DND-41 (cell line): ENCODE measurements at regions not wholly inside any gene's neighbourhood (a gene's known extent, or its start where the extent isn't known, plus 50 kb on each side); places are given as distances from the start of the nearest gene placed in this dataset.

ENCODE experiments used
- ATAC-seq: fragments of 200-7000 bp; cut with Tn5 transposase; 3 replicates; pipeline ENCODE4 v1.9.1; 2021; ENCODE audit warnings: low read depth; ENCODE audit not compliant: insufficient read depth
- DNase-seq: peaks from one replicate; pipeline ENCODE4 v3.0.0-alpha.2; 2020
- H2AFZ ChIP-seq: 2 replicates; pipeline ENCODE4 v1.6.0; 2012; ENCODE audit warnings: low read depth, low read length
- H3K27ac ChIP-seq: 2 replicates; pipeline ENCODE4 v1.5.1; 2012; ENCODE audit warnings: low read length, inconsistent platforms
- H3K27me3 ChIP-seq: fragments of 200-600 bp; sonication (generic); 2 replicates; pipeline ENCODE4 v1.6.0; 2012; ENCODE audit warnings: low read length, mild to moderate bottlenecking, inconsistent platforms; ENCODE audit not compliant: insufficient read depth, poor library complexity
- H3K36me3 ChIP-seq: 2 replicates; pipeline ENCODE4 v1.5.1; 2012; ENCODE audit warnings: low read length, inconsistent platforms; ENCODE audit not compliant: insufficient read depth
- H3K4me1 ChIP-seq: 2 replicates; pipeline ENCODE4 v1.5.1; 2012; ENCODE audit warnings: mild to moderate bottlenecking, low read length; ENCODE audit not compliant: insufficient read depth
- H3K4me2 ChIP-seq: 2 replicates; pipeline ENCODE4 v1.6.0; 2012; ENCODE audit warnings: mild to moderate bottlenecking, moderate library complexity, low read length, inconsistent platforms; ENCODE audit not compliant: insufficient read depth
- H3K4me3 ChIP-seq, 2 experiments: fragments of 200-600 bp in 1 of 2; shearing (Covaris generic) in 1 of 2; 2 replicates each; pipeline ENCODE4 v1.5.1; 2012 to 2016; ENCODE audit warnings: inconsistent platforms in 2 of 2, low read length in 2 of 2, mild to moderate bottlenecking in 2 of 2, low read depth in 1 of 2, moderate library complexity in 1 of 2
- H3K79me2 ChIP-seq: 2 replicates; pipeline ENCODE4 v1.6.0; 2012; ENCODE audit warnings: low read length, inconsistent platforms; ENCODE audit not compliant: insufficient read depth
- H3K9ac ChIP-seq: 2 replicates; pipeline ENCODE4 v1.6.0; 2012; ENCODE audit warnings: low read depth, mild to moderate bottlenecking, inconsistent platforms, low read length, moderate library complexity
- H3K9me3 ChIP-seq: 2 replicates; pipeline ENCODE4 v1.5.1; 2012; ENCODE audit warnings: low read length, moderate library complexity, mild to moderate bottlenecking, inconsistent platforms; ENCODE audit not compliant: insufficient read depth, severe bottlenecking
- H4K20me1 ChIP-seq: 2 replicates; pipeline ENCODE4 v1.6.0; 2012; ENCODE audit warnings: low read length; ENCODE audit not compliant: insufficient read depth
- EZH2 ChIP-seq: IDR thresholded peaks from 3 replicates; pipeline ENCODE4 v1.6.1; 2012; ENCODE audit warnings: borderline replicate concordance, low read depth, mild to moderate bottlenecking, moderate library complexity, low read length, inconsistent platforms; ENCODE audit not compliant: severe bottlenecking
- TF ChIP-seq, protein P1 (sequence below): IDR thresholded peaks from 2 replicates; pipeline ENCODE4 v1.5.1; 2012; ENCODE audit warnings: borderline replicate concordance, low read length, moderate library complexity, mild to moderate bottlenecking; ENCODE audit not compliant: poor library complexity, severe bottlenecking; ENCODE audit errors: extremely low read depth

- Histone ChIP-seq H3K9me3 (no peaks in the 10 kb centered on the region), H2AFZ (no peak overlapping the region), H3K79me2 (no peaks in the 10 kb centered on the region), H3K27me3 (no peaks in the 10 kb centered on the region), H4K20me1 (no peaks in the 10 kb centered on the region), H3K4me2 (no peak overlapping the region), H3K4me1 (no peaks in the 10 kb centered on the region), H3K4me3 (no peak overlapping the region), H3K9ac (no peak overlapping the region), H3K36me3 (no peaks in the 10 kb centered on the region), H3K27ac (no peak overlapping the region)
- ATAC-seq (no peak), DNase-seq (no peak)
- TF ChIP-seq EZH2 = no peak
- TF ChIP-seq, protein P1, sequence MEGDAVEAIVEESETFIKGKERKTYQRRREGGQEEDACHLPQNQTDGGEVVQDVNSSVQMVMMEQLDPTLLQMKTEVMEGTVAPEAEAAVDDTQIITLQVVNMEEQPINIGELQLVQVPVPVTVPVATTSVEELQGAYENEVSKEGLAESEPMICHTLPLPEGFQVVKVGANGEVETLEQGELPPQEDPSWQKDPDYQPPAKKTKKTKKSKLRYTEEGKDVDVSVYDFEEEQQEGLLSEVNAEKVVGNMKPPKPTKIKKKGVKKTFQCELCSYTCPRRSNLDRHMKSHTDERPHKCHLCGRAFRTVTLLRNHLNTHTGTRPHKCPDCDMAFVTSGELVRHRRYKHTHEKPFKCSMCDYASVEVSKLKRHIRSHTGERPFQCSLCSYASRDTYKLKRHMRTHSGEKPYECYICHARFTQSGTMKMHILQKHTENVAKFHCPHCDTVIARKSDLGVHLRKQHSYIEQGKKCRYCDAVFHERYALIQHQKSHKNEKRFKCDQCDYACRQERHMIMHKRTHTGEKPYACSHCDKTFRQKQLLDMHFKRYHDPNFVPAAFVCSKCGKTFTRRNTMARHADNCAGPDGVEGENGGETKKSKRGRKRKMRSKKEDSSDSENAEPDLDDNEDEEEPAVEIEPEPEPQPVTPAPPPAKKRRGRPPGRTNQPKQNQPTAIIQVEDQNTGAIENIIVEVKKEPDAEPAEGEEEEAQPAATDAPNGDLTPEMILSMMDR = no peak
Observed at GRCh38 chrX:25726539-25726938, 411.6 kb upstream of the MAGEB18 start.

GRCh38 chrX:25733148-25733547 lies 405.0 kb upstream of the MAGEB18 start:
- no peaks in the 10 kb centered on the region for H3K4me1 ChIP-seq
- DNase-seq (no peak), ATAC-seq (no peak)
- H3K79me2 ChIP-seq = no peaks in the 10 kb centered on the region
- H3K27ac ChIP-seq = no peak overlapping the region
- no peaks in the 10 kb centered on the region for H3K27me3 ChIP-seq
- no peaks in the 10 kb centered on the region for H4K20me1 ChIP-seq
- H3K36me3 ChIP-seq = no peaks in the 10 kb centered on the region
- H3K4me3 ChIP-seq = no peak overlapping the region
- no peak overlapping the region for H2AFZ ChIP-seq
- TF ChIP-seq, protein P1 = no peak
- TF ChIP-seq EZH2 = no peak
- no peak overlapping the region for H3K4me2 ChIP-seq
- H3K9ac ChIP-seq = no peak overlapping the region
- no peaks in the 10 kb centered on the region for H3K9me3 ChIP-seq

DNA sequence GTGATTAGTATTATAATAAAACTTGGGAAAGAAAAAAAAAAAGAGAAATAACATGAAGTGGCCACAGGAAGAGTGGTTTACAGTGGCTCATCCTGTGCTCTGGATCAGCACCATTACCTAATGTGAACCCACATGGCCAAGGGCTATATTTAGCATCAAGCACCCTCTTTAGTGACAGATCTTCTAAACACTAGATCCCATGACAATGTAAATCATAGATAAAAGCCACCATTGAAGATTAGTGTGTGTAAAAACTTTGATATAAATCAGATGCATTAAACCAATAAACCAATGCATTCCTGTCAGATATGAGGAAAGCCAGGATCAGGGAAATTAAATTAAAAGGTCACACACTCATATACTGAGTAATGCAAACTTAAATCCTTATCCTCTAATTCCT lies 400.6 kb upstream of the MAGEB18 start:
- H3K27me3 ChIP-seq = no peaks in the 10 kb centered on the region
- no peak overlapping the region for H3K4me2 ChIP-seq
- no peaks in the 10 kb centered on the region for H4K20me1 ChIP-seq
- no peak overlapping the region for H2AFZ ChIP-seq
- ATAC-seq = no peak
- H3K4me3 ChIP-seq = no peak overlapping the region
- no peak overlapping the region for H3K9ac ChIP-seq
- H3K79me2 ChIP-seq = no peaks in the 10 kb centered on the region
- no peaks in the 10 kb centered on the region for H3K36me3 ChIP-seq
- H3K4me1 ChIP-seq = no peaks in the 10 kb centered on the region
- no peak for DNase-seq
- H3K9me3 ChIP-seq = no peaks in the 10 kb centered on the region
- no peak overlapping the region for H3K27ac ChIP-seq
- TF ChIP-seq EZH2 = no peak
- TF ChIP-seq, protein P1 = no peak

- H3K4me2 ChIP-seq = no peak overlapping the region
- H3K9ac ChIP-seq = no peak overlapping the region
- no peak overlapping the region for H3K27ac ChIP-seq
- H3K36me3 ChIP-seq = no peaks in the 10 kb centered on the region
- no peak for TF ChIP-seq EZH2
- TF ChIP-seq, protein P1 = no peak
- H3K9me3 ChIP-seq = no peaks in the 10 kb centered on the region
- no peak overlapping the region for H3K4me3 ChIP-seq
- H3K4me1 ChIP-seq = no peaks in the 10 kb centered on the region
- H4K20me1 ChIP-seq = no peaks in the 10 kb centered on the region
- no peak overlapping the region for H2AFZ ChIP-seq
- DNase-seq (no peak), ATAC-seq (no peak)
- no peaks in the 10 kb centered on the region for H3K27me3 ChIP-seq
- H3K79me2 ChIP-seq = no peaks in the 10 kb centered on the region
Observed at GRCh38 chrX:25742334-25742733, 395.8 kb upstream of the MAGEB18 start.
